Neutrophil (primary cell): ENCODE measurements at regions not wholly inside any gene's neighbourhood (a gene's known extent, or its start where the extent isn't known, plus 50 kb on each side); places are given as distances from the start of the nearest gene placed in this dataset.

Experiments used
- H3K27ac ChIP-seq: fragments of 200-600 bp; sonication (generic); 2 replicates; pipeline ENCODE4 v1.5.1; 2016; ENCODE audit warnings: mild to moderate bottlenecking, moderate library complexity
- H3K27me3 ChIP-seq: fragments of 200-600 bp; sonication (generic); 2 replicates; pipeline ENCODE4 v1.6.0; 2016; ENCODE audit warnings: mild to moderate bottlenecking
- H3K36me3 ChIP-seq: fragments of 200-600 bp; sonication (generic); 2 replicates; pipeline ENCODE4 v1.5.1; 2017
- H3K4me1 ChIP-seq, 2 experiments: fragments of 200-600 bp in 1 of 2; sonication (generic) in 1 of 2; 1 replicate in 1 of 2; 2 replicates in 1 of 2; pipeline versions ENCODE4 v1.5.1 to v1.6.1; 2013 to 2016; ENCODE audit warnings: low read depth in 1 of 2, low read length in 1 of 2, mild to moderate bottlenecking in 1 of 2, moderate library complexity in 1 of 2; ENCODE audit not compliant: control insufficient read depth in 1 of 2, insufficient read depth in 1 of 2
- H3K4me3 ChIP-seq, 2 experiments: fragments of 200-600 bp in 1 of 2; sonication (generic) in 1 of 2; 1 replicate in 1 of 2; 2 replicates in 1 of 2; pipeline ENCODE4 v1.5.1; 2013 to 2016; ENCODE audit warnings: low read depth in 1 of 2, low read length in 1 of 2, mild to moderate bottlenecking in 1 of 2, moderate library complexity in 1 of 2
- H3K9me3 ChIP-seq: fragments of 200-600 bp; sonication (generic); 2 replicates; pipeline ENCODE4 v1.5.1; 2016
- CTCF ChIP-seq: fragments of 200-600 bp; sonication (generic); IDR thresholded peaks from 2 replicates; pipeline ENCODE4 v1.5.1; 2016; ENCODE audit warnings: antibody characterized with exemption

DNA sequence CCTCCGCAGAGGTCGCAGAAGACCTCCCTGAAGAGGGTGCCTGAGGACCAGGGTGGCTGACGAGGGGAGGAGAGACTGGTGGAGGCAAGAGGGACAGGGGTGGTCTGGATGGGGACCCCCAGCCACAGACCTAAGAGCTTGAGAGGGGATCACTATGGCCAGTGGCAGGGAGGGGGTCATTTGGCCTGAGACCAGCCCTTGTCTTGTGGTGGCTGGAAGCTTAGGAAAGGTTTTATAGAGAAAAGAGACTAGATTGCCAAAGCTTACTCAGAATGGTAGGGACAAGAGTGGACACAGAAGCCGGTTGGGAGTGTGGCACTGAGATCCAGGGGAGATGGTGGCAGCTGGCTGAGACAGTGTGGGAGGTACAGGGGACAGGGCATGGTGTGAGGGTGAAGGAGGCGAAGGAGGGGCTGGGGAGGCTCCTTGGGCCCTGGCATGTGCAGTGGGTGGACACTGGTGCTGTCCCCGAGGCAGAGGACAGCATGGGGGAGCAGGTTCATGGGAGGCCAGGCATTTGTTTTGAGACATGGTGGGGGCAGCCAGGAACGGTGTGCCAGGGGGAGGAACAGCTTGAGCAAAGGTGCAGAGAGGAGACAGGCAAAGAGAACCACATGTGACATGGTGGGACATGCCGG is 123.0 kb downstream of the C9orf50 start:
- H3K4me3 ChIP-seq: no peak overlapping the region

DNA sequence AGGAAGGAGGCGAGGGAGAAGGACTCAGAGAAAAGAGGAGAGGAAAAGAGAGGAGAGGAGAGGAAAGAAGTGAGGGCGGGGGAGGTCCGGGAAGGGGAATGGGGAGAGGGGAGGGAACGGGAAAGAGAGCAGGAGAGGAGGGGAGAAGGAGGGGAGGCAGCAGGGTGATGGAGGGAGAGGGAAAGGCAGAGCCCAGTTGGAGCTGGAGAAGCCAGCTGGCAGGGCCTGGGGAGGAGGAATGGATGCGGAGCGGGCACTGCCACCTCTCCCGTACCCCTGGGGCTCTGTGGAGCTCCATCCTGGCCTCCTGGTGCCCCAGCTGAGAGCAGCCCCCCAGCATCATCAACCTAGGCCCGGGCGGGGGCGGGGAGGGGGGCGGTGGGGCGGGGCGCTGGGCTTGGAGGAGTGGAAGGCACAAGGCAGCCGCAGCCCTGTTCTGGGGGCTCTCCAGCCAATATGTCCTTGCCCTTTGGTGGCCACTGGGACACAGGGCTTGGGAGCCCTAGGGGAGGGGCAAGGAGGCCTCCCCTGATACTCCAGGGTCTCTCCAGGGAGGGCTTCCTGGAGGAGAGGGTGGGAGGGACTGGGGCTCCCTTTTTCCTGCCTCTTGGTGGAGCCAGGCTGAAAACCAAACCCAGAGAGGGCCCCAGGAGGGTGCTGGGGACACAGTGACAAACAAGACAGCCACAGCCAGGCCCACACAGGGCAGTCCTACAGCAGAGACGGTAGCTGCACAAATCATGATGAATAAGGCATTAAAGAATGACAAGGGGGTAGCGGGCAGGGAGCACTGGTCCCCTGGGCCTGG is 123.7 kb downstream of the C9orf50 start:
- peaks cover 30% of the 10 kb centered on the region for H3K27me3 ChIP-seq
- peaks cover 16 to 18% of the 10 kb centered on the region in 2 experiments for H3K4me1 ChIP-seq
- no peak for TF ChIP-seq CTCF
- no peak overlapping the region for H3K4me3 ChIP-seq
- H3K36me3 ChIP-seq: no peaks in the 10 kb centered on the region
- H3K9me3 ChIP-seq: no peaks in the 10 kb centered on the region
- peak overlapping the region; percentile 26 for H3K27ac ChIP-seq

More for the DNA sequence above, 123.0 kb downstream of the C9orf50 start:
- H3K27ac ChIP-seq: peak overlapping the region; percentile 26
- no peaks in the 10 kb centered on the region for H3K9me3 ChIP-seq
- H3K36me3 ChIP-seq: no peaks in the 10 kb centered on the region
- H3K27me3 ChIP-seq: peaks cover 30% of the 10 kb centered on the region
- H3K4me1 ChIP-seq: peaks cover 16 to 18% of the 10 kb centered on the region in 2 experiments
- TF ChIP-seq CTCF: no peak

GRCh38 chr9:129496473-129497004 is 124.4 kb downstream of the C9orf50 start:
- Histone ChIP-seq H3K4me3 (peak overlapping the region; percentile 64 to 68), H3K4me1 (peaks cover 19 to 22% of the 10 kb centered on the region in 2 experiments), H3K27me3 (peaks cover 30% of the 10 kb centered on the region), H3K27ac (peak overlapping the region; percentile 10), H3K9me3 (no peaks in the 10 kb centered on the region), H3K36me3 (no peaks in the 10 kb centered on the region)
- no peak for TF ChIP-seq CTCF

DNA sequence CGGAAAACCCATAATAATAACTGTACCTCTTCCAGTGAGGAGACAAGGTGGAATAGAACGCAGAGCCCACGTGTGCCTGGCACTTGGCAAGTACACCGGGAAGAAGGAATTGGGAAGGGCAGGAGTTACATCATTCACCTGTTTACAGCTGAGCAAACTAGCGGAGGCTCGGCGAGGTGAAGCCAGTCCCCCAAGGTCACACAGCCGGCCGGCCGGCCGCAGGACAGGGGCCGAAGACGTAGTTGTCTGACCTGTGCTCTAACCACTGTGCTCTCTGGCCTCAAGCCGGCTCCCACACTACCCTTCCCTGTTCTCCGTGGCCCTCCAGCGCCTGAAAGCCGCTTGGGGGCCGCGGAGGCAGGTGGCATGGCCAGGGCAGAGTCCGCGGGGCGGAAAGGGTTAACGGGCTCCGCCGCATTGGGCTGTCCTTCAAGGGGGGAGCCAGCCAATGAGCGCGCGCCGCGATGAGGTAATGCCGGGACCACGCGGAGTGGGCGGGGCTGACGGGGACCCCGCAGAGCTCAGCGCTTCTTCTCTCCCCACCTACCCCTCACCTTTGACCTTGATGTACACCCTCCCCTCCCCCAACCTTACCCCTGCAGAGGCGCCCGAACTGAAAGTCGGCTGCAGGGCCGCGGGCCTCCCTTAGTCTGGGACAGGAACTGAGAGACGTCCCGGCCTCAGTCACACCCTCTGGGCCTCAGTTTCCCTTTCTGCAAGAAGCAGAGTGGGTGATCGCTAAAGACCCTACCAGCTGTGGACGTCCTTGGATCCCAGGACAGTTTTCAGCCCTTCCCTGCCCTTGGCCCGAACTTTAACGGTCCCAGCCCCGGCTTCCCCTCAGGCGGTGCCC is 125.1 kb downstream of the C9orf50 start:
- Histone ChIP-seq H3K36me3 (no peaks in the 10 kb centered on the region), H3K4me1 (peaks cover 26 to 29% of the 10 kb centered on the region in 2 experiments), H3K9me3 (no peaks in the 10 kb centered on the region), H3K27ac (peak overlapping the region; percentile 10), H3K27me3 (peaks cover 30% of the 10 kb centered on the region), H3K4me3 (peak overlapping the region; percentile 64 to 68)
- no peak for TF ChIP-seq CTCF

- Histone ChIP-seq H3K27ac (no peak overlapping the region), H3K4me3 (no peak overlapping the region), H3K27me3 (peaks cover 30% of the 10 kb centered on the region), H3K4me1 (peaks cover 42 to 45% of the 10 kb centered on the region in 2 experiments), H3K36me3 (no peaks in the 10 kb centered on the region), H3K9me3 (no peaks in the 10 kb centered on the region)
- no peak for TF ChIP-seq CTCF
These were observed 126.7 kb downstream of the C9orf50 start for GRCh38 chr9:129494113-129494789.
